ENCODE measurements at regions not wholly inside any gene's neighbourhood (a gene's known extent, or its start where the extent isn't known, plus 50 kb on each side); places are given as distances from the start of the nearest gene placed in this dataset.
"Not testable (repeated sequence)": the region's sequence is repeated elsewhere in the genome, so short reads cannot be mapped to it uniquely, and the experiment has no call there.

DNA sequence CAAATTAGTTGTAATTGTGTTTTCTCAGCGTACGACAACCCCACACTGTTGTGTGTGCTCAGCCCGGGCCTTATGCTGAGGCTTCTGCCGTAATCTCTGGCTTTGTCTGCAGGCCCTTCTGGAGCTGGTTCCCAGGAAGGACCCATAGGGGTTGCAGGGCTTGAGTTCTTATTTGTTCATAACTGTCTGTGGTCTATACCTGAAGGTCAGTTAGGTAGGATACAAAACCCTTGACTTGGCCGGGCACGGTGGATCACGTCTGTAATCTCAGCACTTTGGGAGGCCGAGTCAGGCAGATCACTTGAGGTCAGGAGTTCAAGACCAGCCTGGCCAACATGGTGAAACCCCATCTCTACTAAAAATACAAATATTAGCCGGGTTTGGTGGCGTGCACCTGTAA is 1010.2 kb downstream of the BRD1 start:
- TF ChIP-seq POLR2AphosphoS5 (IDR thresholded peaks at IDR 0.05; ENCODE audit: low read depth); CREB1 (CRISPR knock-in tag; IDR thresholded peaks at IDR 0.05; ENCODE audit: low read depth); EZH2phosphoT487 (IDR thresholded peaks at IDR 0.05; ENCODE audit: unreplicated experiment): not testable (repeated sequence)
- TF ChIP-seq, protein P1, sequence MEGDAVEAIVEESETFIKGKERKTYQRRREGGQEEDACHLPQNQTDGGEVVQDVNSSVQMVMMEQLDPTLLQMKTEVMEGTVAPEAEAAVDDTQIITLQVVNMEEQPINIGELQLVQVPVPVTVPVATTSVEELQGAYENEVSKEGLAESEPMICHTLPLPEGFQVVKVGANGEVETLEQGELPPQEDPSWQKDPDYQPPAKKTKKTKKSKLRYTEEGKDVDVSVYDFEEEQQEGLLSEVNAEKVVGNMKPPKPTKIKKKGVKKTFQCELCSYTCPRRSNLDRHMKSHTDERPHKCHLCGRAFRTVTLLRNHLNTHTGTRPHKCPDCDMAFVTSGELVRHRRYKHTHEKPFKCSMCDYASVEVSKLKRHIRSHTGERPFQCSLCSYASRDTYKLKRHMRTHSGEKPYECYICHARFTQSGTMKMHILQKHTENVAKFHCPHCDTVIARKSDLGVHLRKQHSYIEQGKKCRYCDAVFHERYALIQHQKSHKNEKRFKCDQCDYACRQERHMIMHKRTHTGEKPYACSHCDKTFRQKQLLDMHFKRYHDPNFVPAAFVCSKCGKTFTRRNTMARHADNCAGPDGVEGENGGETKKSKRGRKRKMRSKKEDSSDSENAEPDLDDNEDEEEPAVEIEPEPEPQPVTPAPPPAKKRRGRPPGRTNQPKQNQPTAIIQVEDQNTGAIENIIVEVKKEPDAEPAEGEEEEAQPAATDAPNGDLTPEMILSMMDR (conservative IDR thresholded peaks at IDR 0.05; ENCODE audit: low read depth in 2 of 2) = not testable (repeated sequence)

Measured in GM23338 (cell line).